ENCODE measurements at regions not wholly inside any gene's neighbourhood (a gene's known extent, or its start where the extent isn't known, plus 50 kb on each side); places are given as distances from the start of the nearest gene placed in this dataset.
A peak's percentile ranks its signal among the peaks of the same experiment; 100 is the strongest.

GRCh38 chr4:41361794-41362526, 105.2 kb downstream of the UCHL1 start:
- Mint-ChIP-seq H3K27me3 (peaks cover 54% of the 10 kb centered on the region), H3K4me1 (peaks cover 13% of the 10 kb centered on the region), H3K4me3 (peak overlapping the region; percentile 55), H3K9me3 (ENCODE audit: insufficient read depth) (peaks cover 3% of the 10 kb centered on the region), H3K27ac (no peak overlapping the region)
- Histone ChIP-seq H3K4me1 (ENCODE audit: control insufficient read depth in 2 of 2, insufficient read depth in 2 of 2, low read length in 2 of 2) (peaks cover 7 to 15% of the 10 kb centered on the region in 2 donors), H2AFZ (ENCODE audit: insufficient read depth, low read depth, low read length, poor library complexity, severe bottlenecking) (peak overlapping the region; percentile 42), H3K79me2 (ENCODE audit: control insufficient read depth, insufficient read depth, low read length) (no peaks in the 10 kb centered on the region), H3K4me2 (replicated peaks; ENCODE audit: low read depth, low read length, poor library complexity, severe bottlenecking) (no peak overlapping the region), H3K27me3 (replicated peaks in 1 of 4; ENCODE audit: control extremely low read depth in 1 of 4, control insufficient read depth in 3 of 4, insufficient read depth in 4 of 4, low read length in 3 of 4) (peaks cover 0 to 29% (median 14%) of the 10 kb centered on the region in 4 experiments), H3K36me3 (replicated peaks in 1 of 2; ENCODE audit: control extremely low read depth in 1 of 2, control insufficient read depth in 1 of 2, extremely low read depth in 1 of 2, insufficient read depth in 2 of 2, low read length in 1 of 2) (no peaks in the 10 kb centered on the region), H3K27ac (ENCODE audit: low read length in 2 of 2) (no peak overlapping the region), H3K4me3 (ENCODE audit: control extremely low read depth in 1 of 5, extremely low read depth in 1 of 5, insufficient read depth in 1 of 5, low read depth in 2 of 5, low read length in 4 of 5) (no peak overlapping the region), H4K20me1 (ENCODE audit: control insufficient read depth, insufficient read depth, low read length, poor library complexity, severe bottlenecking) (no peaks in the 10 kb centered on the region), H3K9me3 (ENCODE audit: control extremely low read depth in 1 of 3, control insufficient read depth in 2 of 3, insufficient read depth in 1 of 3, low read length in 2 of 3) (peaks cover 0 to 8% (median 0%) of the 10 kb centered on the region in 3 donors), H3K9ac (ENCODE audit: low read length) (no peak overlapping the region)
- WGBS (ENCODE audit: insufficient coverage), result 48% methylated on average over 7 of the region's 10 CpGs
- ATAC-seq (ENCODE audit: low read depth) (no peak), DNase-seq (no peak)
- intact Hi-C loops (cut with micrococcal nuclease), result no loop called here
- TF ChIP-seq CTCF (IDR thresholded peaks at IDR 0.05) (no peak), EZH2 (IDR thresholded peaks at IDR 0.05; ENCODE audit: borderline replicate concordance, insufficient read depth, low read depth, low read length, poor library complexity, severe bottlenecking) (no peak)
- ChIA-PET POLR2A (no interaction called here), CTCF (no interaction called here)

GRCh38 chr4:41362621-41363383, 106.1 kb downstream of the UCHL1 start:
- no peak overlapping the region for H3K4me3 Mint-ChIP-seq
- ATAC-seq (ENCODE audit: low read depth) (no peak), DNase-seq (no peak)
- peaks cover 13% of the 10 kb centered on the region for H3K4me1 Mint-ChIP-seq
- Histone ChIP-seq H2AFZ (ENCODE audit: insufficient read depth, low read depth, low read length, poor library complexity, severe bottlenecking) (no peak overlapping the region), H3K4me2 (replicated peaks; ENCODE audit: low read depth, low read length, poor library complexity, severe bottlenecking) (no peak overlapping the region), H3K9me3 (ENCODE audit: control extremely low read depth in 1 of 3, control insufficient read depth in 2 of 3, insufficient read depth in 1 of 3, low read length in 2 of 3) (peaks cover 0 to 8% (median 0%) of the 10 kb centered on the region in 3 donors), H3K36me3 (replicated peaks in 1 of 2; ENCODE audit: control extremely low read depth in 1 of 2, control insufficient read depth in 1 of 2, extremely low read depth in 1 of 2, insufficient read depth in 2 of 2, low read length in 1 of 2) (no peaks in the 10 kb centered on the region), H3K9ac (ENCODE audit: low read length) (no peak overlapping the region), H3K4me3 (ENCODE audit: control extremely low read depth in 1 of 5, extremely low read depth in 1 of 5, insufficient read depth in 1 of 5, low read depth in 2 of 5, low read length in 4 of 5) (no peak overlapping the region), H3K27ac (ENCODE audit: low read length in 2 of 2) (no peak overlapping the region), H3K27me3 (replicated peaks in 1 of 4; ENCODE audit: control extremely low read depth in 1 of 4, control insufficient read depth in 3 of 4, insufficient read depth in 4 of 4, low read length in 3 of 4) (peaks cover 0 to 29% (median 14%) of the 10 kb centered on the region in 4 experiments), H3K79me2 (ENCODE audit: control insufficient read depth, insufficient read depth, low read length) (no peaks in the 10 kb centered on the region), H3K4me1 (ENCODE audit: control insufficient read depth in 2 of 2, insufficient read depth in 2 of 2, low read length in 2 of 2) (peaks cover 7 to 15% of the 10 kb centered on the region in 2 donors), H4K20me1 (ENCODE audit: control insufficient read depth, insufficient read depth, low read length, poor library complexity, severe bottlenecking) (no peaks in the 10 kb centered on the region)
- TF ChIP-seq EZH2 (IDR thresholded peaks at IDR 0.05; ENCODE audit: borderline replicate concordance, insufficient read depth, low read depth, low read length, poor library complexity, severe bottlenecking), result no peak
- no peak for TF ChIP-seq CTCF (IDR thresholded peaks at IDR 0.05)
- peaks cover 51% of the 10 kb centered on the region for H3K27me3 Mint-ChIP-seq
- no CpG with 5 or more reads among the region's 10 CpGs for WGBS (ENCODE audit: insufficient coverage)
- CTCF ChIA-PET, result no interaction called here
- no peak overlapping the region for H3K27ac Mint-ChIP-seq
- peaks cover 3% of the 10 kb centered on the region for H3K9me3 Mint-ChIP-seq (ENCODE audit: insufficient read depth)
- POLR2A ChIA-PET, result no interaction called here
- intact Hi-C loops (cut with micrococcal nuclease), result no loop called here

All from B cell (primary cell).